IMR-90 (cell line): ENCODE measurements at regions not wholly inside any gene's neighbourhood (a gene's known extent, or its start where the extent isn't known, plus 50 kb on each side); places are given as distances from the start of the nearest gene placed in this dataset.

Experiments used
- ATAC-seq: fragments of 200-7000 bp; cut with Tn5 transposase; 2 replicates; pipeline ENCODE4 v1.9.1; 2020; ENCODE audit warnings: low read depth, mild to moderate bottlenecking, moderate library complexity
- BruUV-seq: library from RNA; stranded (reverse); fragments of 400-500 nt; replicated peaks from 2 replicates; lab custom pipeline; 2021; lab: Mats Ljungman, UMichigan
- CTCF ChIA-PET: fragments of 300-600 bp; formaldehyde crosslinking; extraction: SDS; loops from one replicate; lab custom pipeline; 2021; ENCODE audit warnings: antibody characterized with exemption; lab: Yijun Ruan, JAX
- POLR2A ChIA-PET: fragments of 300-600 bp; sonication (Branson Sonifier 250); formaldehyde crosslinking; loops from one replicate; lab custom pipeline; 2022; ENCODE audit warnings: antibody characterized with exemption; ENCODE audit not compliant: unreplicated experiment; lab: Charles Lee
- DNase-seq: peaks from one replicate; pipeline ENCODE4 v3.0.0; 2013
- H2AFZ ChIP-seq: replicated peaks from 2 replicates; pipeline ENCODE3; 2013; ENCODE audit warnings: low read length, mild to moderate bottlenecking; ENCODE audit not compliant: poor library complexity
- H2AK5ac ChIP-seq: 2 replicates; pipeline ENCODE4 v1.6.1; 2013; ENCODE audit warnings: low read depth, low read length, inconsistent platforms
- H2AK9ac ChIP-seq: replicated peaks from 2 replicates; pipeline ENCODE3; 2013; ENCODE audit warnings: mild to moderate bottlenecking, low read depth, low read length, moderate library complexity; ENCODE audit not compliant: poor library complexity
- H2BK120ac ChIP-seq: 2 replicates; pipeline ENCODE4 v1.6.1; 2013; ENCODE audit warnings: low read depth, low read length, inconsistent platforms
- H2BK15ac ChIP-seq: 3 replicates; pipeline ENCODE4 v1.6.1; 2013; ENCODE audit warnings: low read depth, low read length, inconsistent platforms
- H2BK20ac ChIP-seq: 2 replicates; pipeline ENCODE4 v1.6.1; 2013; ENCODE audit warnings: low read depth, mild to moderate bottlenecking, inconsistent platforms, low read length, moderate library complexity
- H2BK5ac ChIP-seq: 2 replicates; pipeline ENCODE4 v1.6.1; 2013; ENCODE audit warnings: mild to moderate bottlenecking, low read depth, low read length, inconsistent platforms; ENCODE audit not compliant: poor library complexity, severe bottlenecking
- H3K14ac ChIP-seq: replicated peaks from 2 replicates; pipeline ENCODE4 v1.6.1; 2013; ENCODE audit warnings: low read depth, low read length, inconsistent platforms
- H3K18ac ChIP-seq: 2 replicates; pipeline ENCODE4 v1.6.1; 2013; ENCODE audit warnings: low read depth, low read length, control low read depth
- H3K23ac ChIP-seq: 2 replicates; pipeline ENCODE4 v1.6.1; 2013; ENCODE audit warnings: low read depth, low read length, inconsistent platforms
- H3K27ac ChIP-seq: 2 replicates; pipeline ENCODE4 v1.5.1; 2013; ENCODE audit warnings: mild to moderate bottlenecking, control low read depth, low read length; ENCODE audit not compliant: insufficient read depth
- H3K27me3 ChIP-seq: 2 replicates; pipeline ENCODE4 v1.6.1; 2013; ENCODE audit warnings: low read length; ENCODE audit not compliant: control insufficient read depth, insufficient read depth
- H3K36me3 ChIP-seq: 2 replicates; pipeline ENCODE4 v1.6.1; 2013; ENCODE audit warnings: low read length, mixed read lengths; ENCODE audit not compliant: control insufficient read depth, insufficient read depth
- H3K4ac ChIP-seq: 2 replicates; pipeline ENCODE4 v1.6.1; 2013; ENCODE audit warnings: low read depth, low read length, inconsistent platforms
- H3K4me1 ChIP-seq: 2 replicates; pipeline ENCODE4 v1.6.1; 2013; ENCODE audit warnings: low read length, mixed read lengths; ENCODE audit not compliant: control insufficient read depth, insufficient read depth
- H3K4me2 ChIP-seq: 2 replicates; pipeline ENCODE4 v1.6.1; 2013; ENCODE audit warnings: low read depth, mild to moderate bottlenecking, control low read depth, low read length, moderate library complexity
- H3K4me3 ChIP-seq: 2 replicates; pipeline ENCODE4 v1.5.1; 2013; ENCODE audit warnings: low read depth, mild to moderate bottlenecking, control low read depth, low read length, moderate library complexity; ENCODE audit not compliant: insufficient read depth
- H3K56ac ChIP-seq: 2 replicates; pipeline ENCODE4 v1.6.1; 2013; ENCODE audit warnings: low read length, inconsistent platforms; ENCODE audit not compliant: insufficient read depth; ENCODE audit errors: extremely low read depth
- H3K79me1 ChIP-seq, 2 experiments: 2 replicates each; pipeline ENCODE4 v1.6.1; 2013; ENCODE audit warnings: low read length in 2 of 2, inconsistent platforms in 1 of 2, low read depth in 1 of 2
- H3K9ac ChIP-seq: 2 replicates; pipeline ENCODE4 v1.6.1; 2013; ENCODE audit warnings: low read depth, low read length, control low read depth
- H3K9me1 ChIP-seq: 2 replicates; pipeline ENCODE4 v1.6.1; 2013; ENCODE audit warnings: low read length, inconsistent platforms; ENCODE audit not compliant: insufficient read depth
- H3K9me3 ChIP-seq: 2 replicates; pipeline ENCODE4 v1.6.1; 2013; ENCODE audit warnings: low read length; ENCODE audit not compliant: control insufficient read depth, insufficient read depth
- H4K20me1 ChIP-seq: 2 replicates; pipeline ENCODE4 v1.6.1; 2013; ENCODE audit warnings: low read length, inconsistent platforms; ENCODE audit not compliant: insufficient read depth
- H4K5ac ChIP-seq: 2 replicates; pipeline ENCODE4 v1.6.1; 2013; ENCODE audit warnings: mild to moderate bottlenecking, low read depth, low read length, control low read depth
- H4K8ac ChIP-seq, 2 experiments: 2 replicates each; pipeline ENCODE4 v1.6.1; 2013; ENCODE audit warnings: low read depth in 2 of 2, low read length in 2 of 2, control low read depth in 1 of 2, inconsistent platforms in 1 of 2
- H4K91ac ChIP-seq: 2 replicates; pipeline ENCODE4 v1.6.1; 2013; ENCODE audit warnings: low read depth, low read length, inconsistent platforms; ENCODE audit not compliant: insufficient read depth
- CTCF ChIP-seq: conservative IDR thresholded peaks from 2 replicates; pipeline ENCODE4 v1.5.1; 2012; ENCODE audit warnings: mild to moderate bottlenecking, low read depth, low read length, improper control_type of control experiment
- FOS ChIP-seq: fragments of 150-350 bp; IDR thresholded peaks from 2 replicates; pipeline ENCODE4 v1.6.1; 2016; ENCODE audit warnings: low read depth, low read length
- MAZ ChIP-seq: IDR thresholded peaks from 2 replicates; pipeline ENCODE4 v1.6.1; 2012; ENCODE audit warnings: low read depth, mild to moderate bottlenecking, low read length, improper control_type of control experiment, moderate library complexity, borderline replicate concordance
- RAD21 ChIP-seq: IDR thresholded peaks from 2 replicates; pipeline ENCODE4 v1.6.1; 2012; ENCODE audit warnings: low read length, improper control_type of control experiment
- RCOR1 ChIP-seq: IDR thresholded peaks from 2 replicates; pipeline ENCODE4 v1.6.1; 2012; ENCODE audit warnings: mild to moderate bottlenecking, low read length, improper control_type of control experiment; ENCODE audit not compliant: insufficient replicate concordance
- WGBS, 2 experiments: methylation state at CpG; one replicate each; pipeline versions ENCODE4 v1.1.5 to v1.1.7; 2013; ENCODE audit warnings: missing lambda C conversion rate in 2 of 2; ENCODE audit not compliant: insufficient read length in 1 of 2; ENCODE audit errors: extremely low coverage in 2 of 2; 5-methylcytosine and 5-hydroxymethylcytosine counted together
- dilution Hi-C: fragments of 300-500 bp; cut with HindIII; formaldehyde crosslinking; loops from one replicate; pipeline ENCODE4 v1.14.3; 2018; ENCODE audit warnings: low sequenced_read_pairs; ENCODE audit not compliant: unreplicated experiment
- in situ Hi-C: fragments of 300-500 bp; cut with MboI; formaldehyde crosslinking; loops from 3 replicates; pipeline ENCODE4 v1.14.3; 2019; ENCODE audit warnings: low sequenced_read_pairs, inconsistent platforms, mixed read lengths
- intact Hi-C: fragments of 100-400 bp; cut with micrococcal nuclease; formaldehyde crosslinking; loops from 2 replicates; pipeline ENCODE4 v1.10.0; 2022

- no TSS peak for BruUV-seq
- Histone ChIP-seq H3K27ac (no peak overlapping the region), H3K9ac (no peak overlapping the region), H4K5ac (peak overlapping the region; percentile 86; the same call in 1 of the 2 replicates), H4K20me1 (no peaks in the 10 kb centered on the region), H3K79me1 (no peaks in the 10 kb centered on the region), H3K36me3 (no peaks in the 10 kb centered on the region), H3K18ac (peak overlapping the region; percentile 82; the same call in 1 of the 2 replicates), H3K4me3 (no peak overlapping the region), H4K8ac (peak overlapping the region; percentile 7 to 52; a peak in 2 of 4 replicates), H2BK120ac (peak overlapping the region; percentile 53), H3K9me3 (no peaks in the 10 kb centered on the region), H3K27me3 (no peaks in the 10 kb centered on the region), H2AFZ (no peak overlapping the region), H3K9me1 (no peaks in the 10 kb centered on the region), H3K56ac (no peak overlapping the region), H3K4ac (peak overlapping the region; percentile 3; the same call in 1 of the 2 replicates), H2BK20ac (peak overlapping the region; percentile 91), H3K14ac (no peak overlapping the region; the same call in 1 of the 2 replicates), H2AK9ac (no peak overlapping the region), H4K91ac (peak overlapping the region; percentile 58; the same call in 1 of the 2 replicates), H3K23ac (no peak overlapping the region), H2AK5ac (peak overlapping the region; percentile 27; the same call in 1 of the 2 replicates), H3K4me2 (no peak overlapping the region), H3K4me1 (no peaks in the 10 kb centered on the region; the same call in 1 of the 2 replicates), H2BK5ac (peak overlapping the region; percentile 4), H2BK15ac (peak overlapping the region; percentile 51; the same call in 1 of the 3 replicates)
- ChIA-PET CTCF (no interaction called here), POLR2A (no interaction called here)
- intact Hi-C loops = no loop called here
- in situ Hi-C loops = no loop called here
- dilution Hi-C loops = no loop called here
- WGBS, 2 experiments = 100% methylated on average over 2 of the region's 3 CpGs; no CpG with 5 or more reads in 1 of the 2 experiments
- DNase-seq (no peak), ATAC-seq (no peak)
- no peak for TF ChIP-seq CTCF
- no peak for TF ChIP-seq RCOR1
- TF ChIP-seq MAZ = no peak
- no peak for TF ChIP-seq RAD21
- TF ChIP-seq FOS = no peak
Observed at GRCh38 chr6:140542863-140543262, 1168.4 kb upstream of the CITED2 start.
